Tibial artery (tissue), 4 donors: ENCODE measurements at regions not wholly inside any gene's neighbourhood (a gene's known extent, or its start where the extent isn't known, plus 50 kb on each side); places are given as distances from the start of the nearest gene placed in this dataset.

ENCODE experiments used
- DNase-seq, 2 donors: peaks; one replicate each; pipeline ENCODE4 v3.0.0-alpha.2; 2019
- H3K27ac ChIP-seq, 2 donors: fragments of 200-600 bp; sonication (generic) in 1 of 2; 1 replicate in 1 of 2; 2 replicates in 1 of 2; pipeline ENCODE4 v1.5.1; 2018 to 2019; ENCODE audit warnings: mild to moderate bottlenecking in 1 of 2
- H3K27me3 ChIP-seq, 2 donors: fragments of 200-600 bp; sonication (generic) in 1 of 2; one replicate each; pipeline versions ENCODE4 v1.5.1 to v1.6.0; 2016 to 2019
- H3K36me3 ChIP-seq, 3 donors: fragments of 200-600 bp; sonication (generic) in 2 of 3; one replicate each; pipeline ENCODE4 v1.5.1; 2016 to 2019; ENCODE audit warnings: mild to moderate bottlenecking in 2 of 3
- H3K4me1 ChIP-seq, 4 donors: fragments of 200-600 bp; sonication (generic) in 2 of 4; 1 replicate in 3 of 4; 2 replicates in 1 of 4; pipeline ENCODE4 v1.5.1; 2016 to 2019
- H3K4me3 ChIP-seq, 2 donors: fragments of 200-600 bp; sonication (generic) in 1 of 2; 1 replicate in 1 of 2; 2 replicates in 1 of 2; pipeline ENCODE4 v1.5.1; 2018 to 2019; ENCODE audit warnings: mild to moderate bottlenecking in 2 of 2
- H3K9me3 ChIP-seq, 3 donors: fragments of 200-600 bp; sonication (generic) in 1 of 3; one replicate each; pipeline ENCODE4 v1.5.1; 2016 to 2019
- CTCF ChIP-seq, 2 experiments: fragments of 200-600 bp in 1 of 2; fragments of 450-650 bp in 1 of 2; IDR thresholded peaks; one replicate each; pipeline ENCODE4 v1.5.1; 2017 to 2019; ENCODE audit warnings: antibody characterized with exemption in 2 of 2, mild to moderate bottlenecking in 1 of 2, moderate library complexity in 1 of 2
- intact Hi-C: fragments of 100-400 bp; cut with DNase I; formaldehyde crosslinking; loops from one replicate; pipeline ENCODE4 v1.15.0; 2023; ENCODE audit warnings: low total_unique reads

DNA sequence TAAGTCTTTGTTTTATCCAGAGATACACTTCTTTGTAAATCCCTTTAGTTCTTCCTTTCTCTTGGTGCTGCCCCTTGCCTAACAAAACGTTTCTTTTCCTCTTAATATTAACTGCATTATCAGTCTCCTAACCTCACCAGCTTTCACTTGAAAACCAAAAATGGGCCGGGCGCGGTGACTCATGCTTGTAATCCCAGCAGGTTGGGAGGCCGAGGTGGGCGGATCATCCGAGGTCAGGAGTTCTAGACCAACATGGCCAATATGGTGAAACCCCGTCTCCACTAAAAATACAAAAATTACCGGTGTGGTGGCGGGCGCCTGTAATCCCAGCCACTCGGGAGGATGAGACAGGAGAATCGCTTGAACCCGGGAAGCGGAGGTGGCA lies 329.8 kb upstream of the MIR17HG start:
- no peak overlapping the region for H3K27ac ChIP-seq
- no peak for TF ChIP-seq CTCF (IDR thresholded peaks at IDR 0.05)
- H3K36me3 ChIP-seq: no peaks in the 10 kb centered on the region
- H3K4me1 ChIP-seq: no peaks in the 10 kb centered on the region
- H3K4me3 ChIP-seq: no peak overlapping the region
- intact Hi-C loops: no loop called here
- DNase-seq: no peak
- H3K27me3 ChIP-seq: no peaks in the 10 kb centered on the region
- H3K9me3 ChIP-seq: no peaks in the 10 kb centered on the region

- DNase-seq: no peak
- no peaks in the 10 kb centered on the region for H3K36me3 ChIP-seq
- no peaks in the 10 kb centered on the region for H3K27me3 ChIP-seq
- intact Hi-C loops: no loop called here
- H3K27ac ChIP-seq: no peak overlapping the region
- no peaks in the 10 kb centered on the region for H3K4me1 ChIP-seq
- no peak for TF ChIP-seq CTCF (IDR thresholded peaks at IDR 0.05)
- H3K4me3 ChIP-seq: no peak overlapping the region
- no peaks in the 10 kb centered on the region for H3K9me3 ChIP-seq
These were observed 326.9 kb upstream of the MIR17HG start for GRCh38 chr13:91020461-91021034.

- no peaks in the 10 kb centered on the region for H3K4me1 ChIP-seq
- no peak for DNase-seq
- H3K4me3 ChIP-seq: no peak overlapping the region
- no peaks in the 10 kb centered on the region for H3K36me3 ChIP-seq
- intact Hi-C loops: no loop called here
- H3K27ac ChIP-seq: no peak overlapping the region
- TF ChIP-seq CTCF (IDR thresholded peaks at IDR 0.05): no peak
- H3K9me3 ChIP-seq: no peaks in the 10 kb centered on the region
- no peaks in the 10 kb centered on the region for H3K27me3 ChIP-seq
These were observed 323.2 kb upstream of the MIR17HG start for GRCh38 chr13:91024157-91024792.

- no peak overlapping the region for H3K27ac ChIP-seq
- intact Hi-C loops: no loop called here
- H3K27me3 ChIP-seq: no peaks in the 10 kb centered on the region
- no peaks in the 10 kb centered on the region for H3K36me3 ChIP-seq
- H3K4me3 ChIP-seq: no peak overlapping the region
- no peak for DNase-seq
- H3K4me1 ChIP-seq: no peaks in the 10 kb centered on the region
- TF ChIP-seq CTCF (IDR thresholded peaks at IDR 0.05): no peak
- no peaks in the 10 kb centered on the region for H3K9me3 ChIP-seq
These were observed 322.0 kb upstream of the MIR17HG start for GRCh38 chr13:91025442-91025841.

DNA sequence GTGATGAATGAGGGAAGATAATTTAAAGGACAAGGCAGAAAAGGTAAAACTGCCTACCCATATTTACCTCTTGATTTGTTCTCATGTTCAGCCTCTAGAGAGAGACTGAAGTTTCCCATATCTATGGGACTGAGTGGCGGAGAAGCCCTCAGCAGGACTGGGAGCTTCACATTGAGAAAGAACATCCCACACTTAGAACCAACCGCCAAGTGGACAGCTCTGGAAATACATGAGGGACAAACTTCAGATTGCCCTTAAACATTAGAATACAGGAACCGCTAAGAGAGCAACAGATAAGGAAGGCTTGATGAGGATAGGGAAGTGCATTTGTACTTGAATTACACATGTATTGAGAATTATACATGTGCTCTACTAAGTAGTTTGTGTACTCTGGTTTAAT lies 316.0 kb upstream of the MIR17HG start:
- TF ChIP-seq CTCF (IDR thresholded peaks at IDR 0.05): no peak
- no peaks in the 10 kb centered on the region for H3K9me3 ChIP-seq
- no peaks in the 10 kb centered on the region for H3K36me3 ChIP-seq
- no peak overlapping the region for H3K4me3 ChIP-seq
- intact Hi-C loops: no loop called here
- H3K27me3 ChIP-seq: peaks cover 0 to 2% of the 10 kb centered on the region in 2 donors
- no peak for DNase-seq
- H3K27ac ChIP-seq: no peak overlapping the region
- H3K4me1 ChIP-seq: no peaks in the 10 kb centered on the region
